HG03354 (cell line): ENCODE measurements at regions not wholly inside any gene's neighbourhood (a gene's known extent, or its start where the extent isn't known, plus 50 kb on each side); places are given as distances from the start of the nearest gene placed in this dataset.

Experiments
- ATAC-seq: cut with Tn5 transposase; IDR thresholded peaks from one replicate; pipeline ENCODE4 v1.9.1; 2021; ENCODE audit warnings: mild to moderate bottlenecking; ENCODE audit not compliant: unreplicated experiment, poor library complexity, severe bottlenecking

- no peak for ATAC-seq
Measured at GRCh38 chr13:103324641-103325040, 258.4 kb upstream of the SLC10A2 start.

DNA sequence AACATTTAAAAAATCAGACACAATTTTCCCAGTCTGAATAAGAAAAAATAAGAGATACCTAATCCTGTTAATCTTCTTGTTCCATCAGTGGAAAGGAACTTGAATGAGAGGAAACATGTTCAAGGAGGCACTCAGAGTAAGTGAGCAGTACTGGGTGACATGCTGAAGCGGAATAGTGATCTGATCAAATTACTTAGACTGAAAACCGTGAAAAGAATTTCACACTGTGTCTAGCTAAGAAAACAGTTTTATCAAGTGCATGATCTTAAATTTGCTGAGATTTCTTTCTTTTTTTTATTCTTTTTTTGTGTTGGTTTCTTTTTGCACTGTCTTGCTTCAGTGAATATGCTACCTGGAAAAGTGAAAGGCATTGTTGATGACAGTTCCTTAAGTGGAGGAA, 249.5 kb upstream of the SLC10A2 start:
- no peak for ATAC-seq

GRCh38 chr13:103312467-103312866, 246.2 kb upstream of the SLC10A2 start:
- ATAC-seq = no peak

DNA sequence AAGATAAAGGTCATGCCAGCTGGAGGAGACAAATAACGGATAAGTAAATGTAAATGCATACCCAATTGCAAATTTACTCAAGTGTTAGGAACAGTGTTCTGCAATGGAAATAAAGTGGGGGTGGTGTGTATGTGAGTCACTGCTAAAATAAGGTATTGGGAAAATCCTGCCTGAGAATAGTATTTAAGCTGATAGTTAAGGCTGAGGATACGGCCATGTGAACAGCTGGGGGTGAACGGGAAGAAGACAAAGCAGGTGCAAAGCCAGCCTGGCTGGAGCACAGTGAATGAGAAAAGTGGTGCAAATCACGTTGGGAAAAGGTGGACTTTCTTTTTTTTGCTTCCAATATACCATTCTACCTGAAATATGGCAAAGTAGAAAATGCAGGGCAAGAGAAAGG, 242.4 kb upstream of the SLC10A2 start:
- ATAC-seq = no peak

GRCh38 chr13:103306163-103306562, 239.9 kb upstream of the SLC10A2 start:
- no peak for ATAC-seq

GRCh38 chr13:103303078-103303651, 236.9 kb upstream of the SLC10A2 start:
- ATAC-seq = no peak

- ATAC-seq = no peak
Measured at GRCh38 chr13:103302676-103303075, 236.5 kb upstream of the SLC10A2 start.

GRCh38 chr13:103299079-103299478, 232.9 kb upstream of the SLC10A2 start:
- no peak for ATAC-seq

- no peak for ATAC-seq
Measured at GRCh38 chr13:103297083-103297482, 230.9 kb upstream of the SLC10A2 start.

GRCh38 chr13:103291798-103292572, 225.8 kb upstream of the SLC10A2 start:
- ATAC-seq = peak; percentile 53

GRCh38 chr13:103291226-103291625, 225.0 kb upstream of the SLC10A2 start:
- ATAC-seq = no peak

DNA sequence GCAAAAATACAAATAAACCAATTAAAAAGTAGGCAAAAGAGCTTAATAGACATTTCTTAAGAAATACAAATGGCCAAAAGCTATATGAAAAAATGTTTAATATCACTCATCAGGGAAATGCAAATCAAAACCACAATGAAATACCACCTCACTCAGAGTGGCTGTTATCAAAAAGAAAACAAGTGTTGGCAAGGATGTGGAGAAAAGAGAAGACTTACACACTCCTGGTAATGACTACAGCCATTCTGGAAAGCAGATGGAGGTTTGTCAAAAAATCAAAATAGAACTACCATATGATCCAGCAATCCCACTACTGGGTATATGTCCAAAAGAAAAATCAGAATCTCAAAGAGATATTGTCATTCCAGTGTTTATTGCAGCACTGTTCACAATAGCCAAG, 223.5 kb upstream of the SLC10A2 start:
- ATAC-seq = no peak

DNA sequence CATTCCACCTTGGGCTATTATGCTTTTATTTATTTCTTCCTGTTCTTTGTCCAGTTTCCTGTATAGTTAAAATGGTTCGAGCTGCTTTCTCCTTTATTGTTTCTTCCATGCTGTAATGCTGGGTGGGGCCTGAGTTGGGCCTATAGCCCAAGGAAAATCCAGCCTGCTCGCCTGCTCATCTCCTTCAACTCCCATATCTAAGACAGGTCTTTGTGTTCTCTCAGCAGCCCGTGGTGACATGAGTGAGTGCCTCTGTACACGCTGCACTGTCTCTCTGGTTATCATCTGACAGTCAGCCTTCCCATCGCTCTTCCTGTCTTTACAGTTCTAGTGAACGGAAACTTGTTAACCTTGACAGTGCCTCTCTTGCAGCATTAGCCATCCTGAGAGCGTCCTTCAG, 221.9 kb upstream of the SLC10A2 start:
- ATAC-seq = no peak

- no peak for ATAC-seq
Measured at GRCh38 chr13:103287659-103288058, 221.4 kb upstream of the SLC10A2 start.

DNA sequence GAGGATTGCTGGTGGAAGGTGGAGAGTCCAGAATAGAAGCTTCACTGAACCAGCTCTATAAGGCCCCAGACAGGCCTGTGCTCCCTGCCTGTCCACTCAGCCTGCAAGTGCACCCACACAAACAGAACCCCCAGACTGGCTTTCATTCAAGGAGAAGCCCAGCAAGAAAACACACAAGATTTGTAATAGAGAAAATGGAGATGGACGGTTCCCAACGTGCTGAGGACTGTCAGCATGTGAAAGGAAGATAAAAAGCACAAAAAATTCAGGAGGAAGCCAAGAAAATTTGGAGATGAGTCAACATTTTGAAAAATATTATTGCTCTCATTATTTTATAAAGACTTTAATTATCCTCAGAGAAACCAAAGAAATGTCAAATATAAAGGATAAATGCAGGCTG, 218.2 kb upstream of the SLC10A2 start:
- no peak for ATAC-seq

DNA sequence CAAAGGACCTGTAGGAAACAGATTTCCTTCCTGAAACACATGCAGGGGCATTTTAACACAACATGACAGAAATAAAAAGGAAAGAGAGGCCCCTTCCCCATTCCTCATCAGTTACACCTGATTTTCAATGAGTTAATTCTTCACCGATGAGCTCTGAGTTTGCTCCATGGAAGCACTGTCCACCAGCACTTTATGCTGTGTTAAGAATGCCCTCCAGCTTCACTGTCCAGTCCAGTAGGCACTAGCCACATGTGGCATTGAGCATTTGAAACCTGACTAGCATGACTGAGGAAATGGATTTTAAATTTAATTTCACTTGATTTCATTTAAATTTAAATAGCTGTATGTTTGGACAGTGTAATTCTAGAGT, 217.2 kb upstream of the SLC10A2 start:
- no peak for ATAC-seq

GRCh38 chr13:103282571-103283450, 216.6 kb upstream of the SLC10A2 start:
- ATAC-seq = no peak

DNA sequence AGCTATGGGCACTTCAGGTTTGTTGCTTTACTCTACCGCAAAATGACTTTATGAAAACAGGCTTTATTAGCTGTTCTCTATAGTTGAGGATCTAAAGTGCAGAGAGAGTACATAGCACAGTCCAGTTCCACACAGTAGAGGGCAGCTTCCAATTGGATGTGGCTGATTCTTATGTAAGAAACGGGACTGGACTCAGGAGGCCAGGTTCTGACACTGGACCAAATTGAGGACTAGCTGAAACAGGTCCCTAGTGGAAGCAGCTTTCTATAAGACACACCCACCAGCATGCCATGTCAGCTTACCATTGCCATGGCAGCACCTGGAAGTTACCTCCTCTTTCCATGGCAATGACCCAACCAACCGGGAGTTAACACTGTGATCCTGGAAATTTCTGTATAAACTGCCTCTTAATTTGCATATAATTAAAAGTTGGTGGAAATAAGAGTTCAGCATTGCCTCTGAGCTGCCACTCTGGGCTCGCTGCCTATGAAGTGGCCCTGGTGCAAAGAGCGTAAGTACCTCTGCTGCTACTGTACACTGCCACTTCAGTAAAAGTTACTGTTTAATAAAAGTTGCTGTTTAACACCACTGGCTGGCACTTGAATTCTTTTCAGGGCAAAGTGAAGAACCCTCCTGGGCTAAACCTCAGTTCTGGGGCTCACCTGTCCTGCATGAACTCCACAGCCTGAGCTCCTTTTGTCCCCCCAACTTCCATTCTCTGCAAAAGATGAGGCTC, 211.9 kb upstream of the SLC10A2 start:
- ATAC-seq = no peak

DNA sequence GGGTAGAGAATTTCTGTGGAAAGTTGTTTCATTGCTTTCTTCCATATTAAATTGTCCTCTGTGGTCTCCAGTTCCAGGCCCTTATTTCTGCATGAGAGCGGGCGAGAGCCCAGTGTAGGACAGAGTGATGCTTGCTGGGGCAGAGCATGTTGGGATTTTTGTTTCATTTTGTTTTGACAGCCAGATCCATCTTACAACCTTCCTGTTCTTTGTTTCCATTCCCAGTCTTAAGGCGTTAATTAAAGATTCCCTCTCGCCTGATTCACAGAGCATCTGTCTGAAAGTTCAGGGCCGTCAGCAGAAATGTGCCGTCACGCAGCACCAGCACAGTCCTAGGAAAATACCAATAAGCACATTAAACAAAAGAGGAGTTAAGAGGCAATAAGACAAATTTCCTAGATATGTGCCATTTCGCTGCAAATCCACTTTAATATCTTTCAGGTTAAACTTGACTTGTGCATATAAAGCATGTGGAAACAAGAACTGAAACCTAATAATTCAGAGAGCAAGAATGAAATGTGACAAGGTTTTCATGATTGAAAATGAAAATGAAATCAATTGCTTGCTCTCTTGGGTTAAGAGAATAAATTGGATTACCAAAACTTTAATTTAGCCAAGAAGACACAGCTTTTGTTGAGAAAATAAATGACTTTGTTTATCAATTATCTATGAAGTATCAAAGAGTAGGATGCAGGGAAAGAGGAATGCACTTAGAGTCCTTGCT, 210.7 kb upstream of the SLC10A2 start:
- ATAC-seq = peak; percentile 96
